ENCODE measurements at regions not wholly inside any gene's neighbourhood (a gene's known extent, or its start where the extent isn't known, plus 50 kb on each side); places are given as distances from the start of the nearest gene placed in this dataset.
A peak's percentile ranks its signal among the peaks of the same experiment; 100 is the strongest.

DNA sequence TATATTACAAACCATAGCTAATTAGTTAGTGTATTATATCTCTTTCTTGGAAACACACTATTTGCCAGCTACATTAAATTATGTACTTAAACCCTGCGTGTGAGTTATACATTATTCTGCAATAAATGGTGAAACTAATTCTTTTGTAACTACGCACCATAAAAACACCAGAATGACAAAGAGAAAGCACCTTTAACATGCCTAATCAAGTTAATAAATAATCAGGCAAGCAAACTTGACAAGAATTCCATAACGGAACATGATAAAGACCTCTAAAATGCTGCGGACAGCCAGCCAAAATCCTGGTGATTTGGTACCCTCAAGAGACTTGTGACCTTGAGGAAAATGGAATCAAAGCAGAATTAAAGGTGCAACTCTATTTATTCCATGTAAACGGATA lies 375.3 kb upstream of the KITLG start:
- Histone ChIP-seq H4K8ac (ENCODE audit: low read length) (no peak overlapping the region), H3K4ac (ENCODE audit: low read depth in 1 of 2, low read length in 2 of 2) (no peak overlapping the region), H2BK120ac (ENCODE audit: low read depth, low read length) (no peak overlapping the region), H3K23ac (ENCODE audit: low read length in 2 of 2) (no peak overlapping the region), H3K27me3 (ENCODE audit: control insufficient read depth in 1 of 2, insufficient read depth in 1 of 2, low read length in 2 of 2) (no peaks in the 10 kb centered on the region), H3K14ac (ENCODE audit: low read length in 2 of 2) (no peak overlapping the region), H2AK5ac (ENCODE audit: low read length, severe bottlenecking) (no peak overlapping the region), H2BK15ac (ENCODE audit: low read depth, poor library complexity, severe bottlenecking) (no peak overlapping the region), H2BK5ac (ENCODE audit: low read depth, low read length, poor library complexity, severe bottlenecking) (no peak overlapping the region), H3K79me1 (replicated peaks; ENCODE audit: low read length, poor library complexity, severe bottlenecking) (no peaks in the 10 kb centered on the region), H2AFZ (ENCODE audit: low read depth, low read length) (no peak overlapping the region), H3K36me3 (ENCODE audit: control insufficient read depth in 1 of 2, insufficient read depth in 2 of 2, low read depth in 1 of 2, low read length in 2 of 2) (no peaks in the 10 kb centered on the region), H3K4me1 (ENCODE audit: control insufficient read depth, insufficient read depth, low read depth, low read length) (peaks cover 2% of the 10 kb centered on the region), H3K9ac (ENCODE audit: low read length) (no peak overlapping the region), H3K27ac (ENCODE audit: low read length, poor library complexity, severe bottlenecking) (no peak overlapping the region), H3K18ac (ENCODE audit: low read depth in 1 of 2, low read length in 2 of 2) (no peak overlapping the region), H2BK12ac (ENCODE audit: low read length in 2 of 2) (no peak overlapping the region), H3K4me2 (ENCODE audit: low read length, poor library complexity, severe bottlenecking) (no peak overlapping the region), H3K9me3 (ENCODE audit: control insufficient read depth, low read length) (no peaks in the 10 kb centered on the region), H4K91ac (ENCODE audit: low read length) (no peak overlapping the region), H3K4me3 (ENCODE audit: insufficient read depth in 1 of 2, low read depth in 1 of 2, low read length in 2 of 2) (no peak overlapping the region)
- no peak for DNase-seq
- WGBS: 94% methylated on average over 5 of the region's 5 CpGs

DNA sequence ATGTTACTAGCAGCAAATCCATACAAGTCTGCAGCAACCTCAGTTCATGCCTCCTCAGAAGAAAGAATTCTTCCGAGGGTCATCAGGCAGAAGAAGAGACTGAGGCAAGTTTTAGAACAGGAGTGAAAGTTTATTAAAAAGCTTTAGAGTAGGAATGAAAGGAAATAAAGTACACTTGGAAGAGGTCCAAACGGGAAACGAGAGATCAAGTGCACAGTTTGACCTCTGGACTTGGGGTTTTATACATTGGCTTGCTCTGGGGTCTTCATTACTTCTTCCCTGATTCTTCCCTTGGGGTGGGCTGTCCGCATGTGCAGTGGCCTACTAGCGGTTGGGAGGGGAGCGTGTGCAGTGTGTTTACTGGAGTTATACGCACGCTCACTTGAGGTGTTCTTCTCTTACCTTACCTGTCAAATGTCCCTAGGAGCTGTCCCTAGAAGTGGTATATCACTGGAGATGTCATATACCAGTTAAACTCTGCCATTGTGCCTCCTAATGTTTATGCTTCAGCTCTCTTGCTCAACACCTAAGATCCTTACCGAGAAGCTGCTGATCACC lies 372.8 kb upstream of the KITLG start:
- Histone ChIP-seq H4K8ac (ENCODE audit: low read length) (no peak overlapping the region), H2AK5ac (ENCODE audit: low read length, severe bottlenecking) (no peak overlapping the region), H3K4me2 (ENCODE audit: low read length, poor library complexity, severe bottlenecking) (no peak overlapping the region), H3K4me1 (ENCODE audit: control insufficient read depth, insufficient read depth, low read depth, low read length) (peaks cover 2% of the 10 kb centered on the region), H3K18ac (ENCODE audit: low read depth in 1 of 2, low read length in 2 of 2) (no peak overlapping the region), H3K27me3 (ENCODE audit: control insufficient read depth in 1 of 2, insufficient read depth in 1 of 2, low read length in 2 of 2) (no peaks in the 10 kb centered on the region), H2BK15ac (ENCODE audit: low read depth, poor library complexity, severe bottlenecking) (no peak overlapping the region), H2AFZ (ENCODE audit: low read depth, low read length) (no peak overlapping the region), H3K9ac (ENCODE audit: low read length) (no peak overlapping the region), H3K4me3 (ENCODE audit: insufficient read depth in 1 of 2, low read depth in 1 of 2, low read length in 2 of 2) (no peak overlapping the region), H2BK5ac (ENCODE audit: low read depth, low read length, poor library complexity, severe bottlenecking) (no peak overlapping the region), H3K36me3 (ENCODE audit: control insufficient read depth in 1 of 2, insufficient read depth in 2 of 2, low read depth in 1 of 2, low read length in 2 of 2) (no peaks in the 10 kb centered on the region), H3K9me3 (ENCODE audit: control insufficient read depth, low read length) (no peaks in the 10 kb centered on the region), H2BK12ac (ENCODE audit: low read length in 2 of 2) (no peak overlapping the region), H3K23ac (ENCODE audit: low read length in 2 of 2) (no peak overlapping the region), H2BK120ac (ENCODE audit: low read depth, low read length) (no peak overlapping the region), H3K14ac (ENCODE audit: low read length in 2 of 2) (no peak overlapping the region), H3K79me1 (replicated peaks; ENCODE audit: low read length, poor library complexity, severe bottlenecking) (no peaks in the 10 kb centered on the region), H3K27ac (ENCODE audit: low read length, poor library complexity, severe bottlenecking) (peak overlapping the region; percentile 71), H3K4ac (ENCODE audit: low read depth in 1 of 2, low read length in 2 of 2) (no peak overlapping the region), H4K91ac (ENCODE audit: low read length) (no peak overlapping the region)
- DNase-seq: no peak
- 92% methylated on average over 7 of the region's 9 CpGs for WGBS

DNA sequence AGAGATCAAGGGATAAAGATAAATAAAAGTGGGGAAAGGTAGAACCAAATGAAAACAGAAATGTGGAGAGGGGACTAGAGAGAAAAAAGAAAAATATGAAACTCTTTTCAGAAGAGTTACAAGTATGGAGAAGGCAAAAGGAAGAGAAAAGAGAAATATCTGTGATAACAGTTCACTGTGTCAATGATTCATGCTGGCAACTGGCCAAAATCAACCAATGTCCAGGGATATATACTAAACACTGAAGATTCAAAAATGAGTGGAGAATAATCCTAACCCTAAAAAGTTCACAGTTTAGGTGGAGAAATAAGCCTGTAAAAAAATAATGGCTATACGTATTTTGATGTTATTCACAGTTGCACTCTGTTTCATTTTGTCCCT lies 372.3 kb upstream of the KITLG start:
- Histone ChIP-seq H2BK15ac (ENCODE audit: low read depth, poor library complexity, severe bottlenecking) (no peak overlapping the region), H3K18ac (ENCODE audit: low read depth in 1 of 2, low read length in 2 of 2) (no peak overlapping the region), H3K4me2 (ENCODE audit: low read length, poor library complexity, severe bottlenecking) (no peak overlapping the region), H3K27ac (ENCODE audit: low read length, poor library complexity, severe bottlenecking) (peak overlapping the region; percentile 91), H3K4me1 (ENCODE audit: control insufficient read depth, insufficient read depth, low read depth, low read length) (peaks cover 2% of the 10 kb centered on the region), H3K4me3 (ENCODE audit: insufficient read depth in 1 of 2, low read depth in 1 of 2, low read length in 2 of 2) (no peak overlapping the region), H2AK5ac (ENCODE audit: low read length, severe bottlenecking) (no peak overlapping the region), H2AFZ (ENCODE audit: low read depth, low read length) (no peak overlapping the region), H2BK5ac (ENCODE audit: low read depth, low read length, poor library complexity, severe bottlenecking) (no peak overlapping the region), H4K8ac (ENCODE audit: low read length) (no peak overlapping the region), H3K36me3 (ENCODE audit: control insufficient read depth in 1 of 2, insufficient read depth in 2 of 2, low read depth in 1 of 2, low read length in 2 of 2) (no peaks in the 10 kb centered on the region), H2BK120ac (ENCODE audit: low read depth, low read length) (no peak overlapping the region), H3K9ac (ENCODE audit: low read length) (no peak overlapping the region), H3K4ac (ENCODE audit: low read depth in 1 of 2, low read length in 2 of 2) (no peak overlapping the region), H2BK12ac (ENCODE audit: low read length in 2 of 2) (no peak overlapping the region), H3K79me1 (replicated peaks; ENCODE audit: low read length, poor library complexity, severe bottlenecking) (no peaks in the 10 kb centered on the region), H3K23ac (ENCODE audit: low read length in 2 of 2) (no peak overlapping the region), H3K14ac (ENCODE audit: low read length in 2 of 2) (no peak overlapping the region), H3K27me3 (ENCODE audit: control insufficient read depth in 1 of 2, insufficient read depth in 1 of 2, low read length in 2 of 2) (no peaks in the 10 kb centered on the region), H4K91ac (ENCODE audit: low read length) (no peak overlapping the region), H3K9me3 (ENCODE audit: control insufficient read depth, low read length) (no peaks in the 10 kb centered on the region)
- WGBS: 100% methylated on average over 1 of the region's 1 CpG
- peak; percentile 30 for DNase-seq

DNA sequence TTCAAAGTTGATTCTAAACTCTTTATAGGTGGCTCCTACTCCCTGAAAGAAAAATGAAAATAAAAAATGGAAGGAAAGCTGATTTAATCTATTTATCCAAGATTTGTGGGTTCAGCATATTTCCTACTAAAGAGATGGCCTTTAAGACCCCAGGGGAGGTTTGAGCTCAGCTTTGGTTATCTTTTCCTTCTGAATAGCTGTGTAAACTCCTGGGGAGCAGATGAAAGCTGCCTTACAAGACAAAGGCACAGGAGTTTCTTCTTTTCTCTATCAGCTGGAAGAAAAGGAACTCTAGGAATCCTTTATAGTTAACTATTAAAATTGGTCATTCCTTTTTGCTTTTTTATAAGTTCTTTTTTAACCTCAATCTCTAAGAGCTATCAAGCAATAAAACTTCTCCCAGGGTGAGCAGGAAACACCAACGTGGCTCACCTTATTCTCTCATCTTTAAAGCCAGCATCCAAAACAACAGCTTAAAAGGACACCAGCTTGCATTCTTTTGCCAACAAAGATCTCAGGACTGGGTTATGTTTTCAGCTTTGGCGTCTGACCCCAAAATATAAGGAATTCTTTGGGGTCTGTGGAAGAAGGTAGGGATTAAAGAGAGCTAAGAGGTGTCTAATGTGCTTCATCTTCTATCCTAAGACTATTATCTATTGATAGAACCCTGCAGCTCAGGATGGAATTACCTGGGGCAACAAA lies 371.7 kb upstream of the KITLG start:
- H2BK12ac ChIP-seq (ENCODE audit: low read length in 2 of 2): no peak overlapping the region
- H2AK5ac ChIP-seq (ENCODE audit: low read length, severe bottlenecking): peak overlapping the region; percentile 35
- H3K23ac ChIP-seq (ENCODE audit: low read length in 2 of 2): no peak overlapping the region
- no peaks in the 10 kb centered on the region for H3K9me3 ChIP-seq (ENCODE audit: control insufficient read depth, low read length)
- H2BK5ac ChIP-seq (ENCODE audit: low read depth, low read length, poor library complexity, severe bottlenecking): no peak overlapping the region
- no peak overlapping the region for H3K14ac ChIP-seq (ENCODE audit: low read length in 2 of 2)
- H3K36me3 ChIP-seq (ENCODE audit: control insufficient read depth in 1 of 2, insufficient read depth in 2 of 2, low read depth in 1 of 2, low read length in 2 of 2): no peaks in the 10 kb centered on the region
- H3K27me3 ChIP-seq (ENCODE audit: control insufficient read depth in 1 of 2, insufficient read depth in 1 of 2, low read length in 2 of 2): no peaks in the 10 kb centered on the region
- no peaks in the 10 kb centered on the region for H3K79me1 ChIP-seq (replicated peaks; ENCODE audit: low read length, poor library complexity, severe bottlenecking)
- no peak overlapping the region for H4K8ac ChIP-seq (ENCODE audit: low read length)
- H3K4me2 ChIP-seq (ENCODE audit: low read length, poor library complexity, severe bottlenecking): peak overlapping the region; percentile 42
- no peak overlapping the region for H3K9ac ChIP-seq (ENCODE audit: low read length)
- 11% methylated on average over 1 of the region's 2 CpGs for WGBS
- H3K4me1 ChIP-seq (ENCODE audit: control insufficient read depth, insufficient read depth, low read depth, low read length): peaks cover 2% of the 10 kb centered on the region
- peak overlapping the region; percentile 91 for H3K27ac ChIP-seq (ENCODE audit: low read length, poor library complexity, severe bottlenecking)
- no peak overlapping the region for H4K91ac ChIP-seq (ENCODE audit: low read length)
- no peak overlapping the region for H3K4ac ChIP-seq (ENCODE audit: low read depth in 1 of 2, low read length in 2 of 2)
- H2BK15ac ChIP-seq (ENCODE audit: low read depth, poor library complexity, severe bottlenecking): no peak overlapping the region
- H2BK120ac ChIP-seq (ENCODE audit: low read depth, low read length): no peak overlapping the region
- H2AFZ ChIP-seq (ENCODE audit: low read depth, low read length): no peak overlapping the region
- no peak for DNase-seq
- H3K4me3 ChIP-seq (ENCODE audit: insufficient read depth in 1 of 2, low read depth in 1 of 2, low read length in 2 of 2): no peak overlapping the region
- no peak overlapping the region for H3K18ac ChIP-seq (ENCODE audit: low read depth in 1 of 2, low read length in 2 of 2)
